Naive thymus-derived CD4-positive, alpha-beta T cell (primary cell): ENCODE measurements at regions not wholly inside any gene's neighbourhood (a gene's known extent, or its start where the extent isn't known, plus 50 kb on each side); places are given as distances from the start of the nearest gene placed in this dataset.

Experiments
- ATAC-seq: fragments of 150-1000 bp; cut with Tn5 transposase; 2 replicates; pipeline ENCODE4 v1.10.0; 2021; ENCODE audit warnings: mild to moderate bottlenecking, moderate library complexity
- CTCF ChIA-PET: fragments of 350-600 bp; sonication (Branson Sonifier 250); formaldehyde crosslinking; loops from one replicate; lab custom pipeline; 2021; ENCODE audit warnings: antibody characterized with exemption; lab: Charles Lee
- POLR2A ChIA-PET: fragments of 350-600 bp; sonication (Branson Sonifier 250); formaldehyde crosslinking; loops from one replicate; lab custom pipeline; 2021; ENCODE audit warnings: antibody characterized with exemption, inconsistent platforms; lab: Charles Lee
- DNase-seq, 9 donors: peaks; one replicate each; pipeline versions ENCODE4 v3.0.0 to v3.0.0-alpha.2; 2020 to 2022; ENCODE audit warnings: mixed read lengths in 1 of 9
- H3K27ac ChIP-seq: one replicate; pipeline ENCODE4 v1.7.0; 2013; ENCODE audit warnings: mild to moderate bottlenecking, low read depth, low read length, moderate library complexity
- H3K27me3 ChIP-seq, 2 donors: one replicate each; pipeline ENCODE4 v1.7.0; 2013; ENCODE audit warnings: low read length in 2 of 2, mild to moderate bottlenecking in 2 of 2, moderate library complexity in 2 of 2; ENCODE audit not compliant: control insufficient read depth in 2 of 2, insufficient read depth in 2 of 2
- H3K36me3 ChIP-seq, 3 experiments: 1 replicate in 2 of 3; 2 replicates in 1 of 3; pipeline ENCODE4 v1.7.0; 2013; ENCODE audit warnings: low read length in 3 of 3, mild to moderate bottlenecking in 3 of 3, moderate library complexity in 1 of 3; ENCODE audit not compliant: insufficient read depth in 3 of 3, control insufficient read depth in 2 of 3
- H3K4me1 ChIP-seq, 2 donors: one replicate each; pipeline ENCODE4 v1.7.0; 2013; ENCODE audit warnings: low read length in 2 of 2, mild to moderate bottlenecking in 2 of 2, moderate library complexity in 1 of 2; ENCODE audit not compliant: control insufficient read depth in 2 of 2, insufficient read depth in 2 of 2
- H3K4me3 ChIP-seq: 2 replicates; pipeline ENCODE4 v1.7.0; 2013; ENCODE audit warnings: mild to moderate bottlenecking, low read length
- H3K9me3 ChIP-seq, 3 experiments: 1 replicate in 2 of 3; 2 replicates in 1 of 3; pipeline ENCODE4 v1.7.0; 2013; ENCODE audit warnings: low read length in 3 of 3; ENCODE audit not compliant: control insufficient read depth in 2 of 3
- H3K27ac Mint-ChIP-seq, 9 donors: one replicate each; pipeline ENCODE4 v1.8.0; 2020 to 2022; ENCODE audit warnings: mixed read lengths in 9 of 9, mild to moderate bottlenecking in 8 of 9, moderate library complexity in 5 of 9, inconsistent platforms in 2 of 9
- H3K27me3 Mint-ChIP-seq, 5 donors: one replicate each; pipeline ENCODE4 v1.8.0; 2021 to 2022; ENCODE audit warnings: mixed read lengths in 5 of 5, mild to moderate bottlenecking in 1 of 5
- H3K36me3 Mint-ChIP-seq, 5 donors: one replicate each; pipeline ENCODE4 v1.8.0; 2020 to 2022; ENCODE audit warnings: mixed read lengths in 5 of 5, mild to moderate bottlenecking in 3 of 5, inconsistent platforms in 1 of 5
- H3K4me1 Mint-ChIP-seq, 7 donors: one replicate each; pipeline ENCODE4 v1.8.0; 2020 to 2022; ENCODE audit warnings: mixed read lengths in 7 of 7, mild to moderate bottlenecking in 3 of 7, inconsistent platforms in 1 of 7
- H3K4me3 Mint-ChIP-seq, 10 donors: one replicate each; pipeline ENCODE4 v1.8.0; 2020 to 2022; ENCODE audit warnings: mild to moderate bottlenecking in 10 of 10, mixed read lengths in 10 of 10, moderate library complexity in 6 of 10, inconsistent platforms in 2 of 10
- H3K9me3 Mint-ChIP-seq, 11 donors: one replicate each; pipeline ENCODE4 v1.8.0; 2020 to 2022; ENCODE audit warnings: mixed read lengths in 11 of 11, mild to moderate bottlenecking in 4 of 11, inconsistent platforms in 1 of 11, moderate library complexity in 1 of 11
- intact Hi-C, 2 donors: fragments of 100-400 bp; cut with micrococcal nuclease; formaldehyde crosslinking; loops; one replicate each; pipeline ENCODE4 v1.15.1; 2023

- Mint-ChIP-seq H3K27ac (no peak overlapping the region), H3K4me3 (no peak overlapping the region), H3K27me3 (peaks cover 0 to 13% (median 0%) of the 10 kb centered on the region in 5 donors), H3K9me3 (peaks cover 0 to 14% (median 4%) of the 10 kb centered on the region in 11 donors), H3K4me1 (no peaks in the 10 kb centered on the region), H3K36me3 (no peaks in the 10 kb centered on the region)
- Histone ChIP-seq H3K9me3 (peaks cover 0 to 3% (median 0%) of the 10 kb centered on the region in 3 experiments), H3K27me3 (no peaks in the 10 kb centered on the region), H3K36me3 (no peaks in the 10 kb centered on the region), H3K27ac (no peak overlapping the region), H3K4me3 (no peak overlapping the region), H3K4me1 (no peaks in the 10 kb centered on the region)
- CTCF ChIA-PET: no interaction called here
- intact Hi-C loops: no loop called here
- DNase-seq (no peak), ATAC-seq (no peak)
- POLR2A ChIA-PET: no interaction called here
Observed at GRCh38 chr22:47647181-47647580, 884.7 kb downstream of the TBC1D22A start.

GRCh38 chr22:47645923-47646322 lies 883.5 kb downstream of the TBC1D22A start:
- Mint-ChIP-seq H3K4me3 (no peak overlapping the region), H3K27ac (no peak overlapping the region), H3K4me1 (no peaks in the 10 kb centered on the region), H3K9me3 (peaks cover 0 to 19% (median 6%) of the 10 kb centered on the region in 11 donors), H3K36me3 (no peaks in the 10 kb centered on the region), H3K27me3 (peaks cover 0 to 5% (median 4%) of the 10 kb centered on the region in 5 donors)
- Histone ChIP-seq H3K27me3 (no peaks in the 10 kb centered on the region), H3K4me1 (no peaks in the 10 kb centered on the region), H3K27ac (no peak overlapping the region), H3K4me3 (no peak overlapping the region), H3K36me3 (no peaks in the 10 kb centered on the region), H3K9me3 (peaks cover 0 to 3% (median 0%) of the 10 kb centered on the region in 3 experiments)
- CTCF ChIA-PET: no interaction called here
- DNase-seq: no peak
- intact Hi-C loops: no loop called here
- no peak for ATAC-seq
- POLR2A ChIA-PET: no interaction called here

DNA sequence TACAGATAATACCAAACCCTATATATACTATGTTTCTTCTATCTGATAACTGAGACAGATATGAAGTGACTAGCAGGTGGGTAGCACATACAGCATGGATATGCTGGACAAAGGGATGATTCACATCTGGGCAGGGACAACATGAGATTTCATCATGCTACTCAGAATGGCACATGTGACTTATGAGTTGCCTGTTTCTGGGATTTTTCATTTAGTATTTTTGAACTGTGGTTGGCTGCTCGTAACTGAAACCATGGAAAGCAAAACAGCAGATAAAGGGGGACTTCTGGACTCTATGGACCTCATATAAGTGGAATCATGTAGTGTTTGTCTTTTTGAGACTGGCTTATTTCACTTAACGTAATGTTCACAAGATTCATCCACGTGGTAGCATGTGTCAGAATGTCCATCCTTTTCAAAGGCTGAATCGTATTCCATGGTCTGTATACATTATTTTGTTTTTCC lies 883.0 kb downstream of the TBC1D22A start:
- no peaks in the 10 kb centered on the region for H3K4me1 ChIP-seq
- no peak overlapping the region for H3K27ac Mint-ChIP-seq
- H3K27ac ChIP-seq: no peak overlapping the region
- no peak overlapping the region for H3K4me3 Mint-ChIP-seq
- POLR2A ChIA-PET: no interaction called here
- no peak for DNase-seq
- no peaks in the 10 kb centered on the region for H3K36me3 Mint-ChIP-seq
- no peaks in the 10 kb centered on the region for H3K4me1 Mint-ChIP-seq
- peaks cover 0 to 19% (median 6%) of the 10 kb centered on the region in 11 donors for H3K9me3 Mint-ChIP-seq
- no peaks in the 10 kb centered on the region for H3K36me3 ChIP-seq
- no peak overlapping the region for H3K4me3 ChIP-seq
- H3K27me3 Mint-ChIP-seq: peaks cover 0 to 5% (median 3%) of the 10 kb centered on the region in 5 donors
- no peaks in the 10 kb centered on the region for H3K27me3 ChIP-seq
- intact Hi-C loops: no loop called here
- peaks cover 0 to 3% (median 0%) of the 10 kb centered on the region in 3 experiments for H3K9me3 ChIP-seq
- ATAC-seq: no peak
- CTCF ChIA-PET: no interaction called here

DNA sequence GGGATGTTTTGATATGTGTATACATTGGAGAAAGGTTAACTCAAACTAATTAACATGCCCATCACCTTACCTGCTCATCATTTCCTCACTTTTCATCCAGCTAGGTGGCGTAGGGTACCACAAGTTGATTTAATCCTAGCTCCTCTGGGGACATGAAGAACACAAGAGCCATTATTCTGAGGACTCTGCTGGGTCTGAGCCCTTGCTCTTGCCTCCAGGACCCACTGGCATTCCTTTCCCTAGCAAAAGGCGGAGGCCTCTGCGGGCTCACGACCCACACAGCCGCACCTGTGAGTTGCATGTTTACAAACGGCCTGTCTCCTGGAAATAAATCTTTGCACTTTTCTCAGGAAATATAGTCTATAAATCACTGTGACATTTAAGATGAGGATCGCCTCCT lies 871.9 kb downstream of the TBC1D22A start:
- POLR2A ChIA-PET: no interaction called here
- DNase-seq: no peak

DNA sequence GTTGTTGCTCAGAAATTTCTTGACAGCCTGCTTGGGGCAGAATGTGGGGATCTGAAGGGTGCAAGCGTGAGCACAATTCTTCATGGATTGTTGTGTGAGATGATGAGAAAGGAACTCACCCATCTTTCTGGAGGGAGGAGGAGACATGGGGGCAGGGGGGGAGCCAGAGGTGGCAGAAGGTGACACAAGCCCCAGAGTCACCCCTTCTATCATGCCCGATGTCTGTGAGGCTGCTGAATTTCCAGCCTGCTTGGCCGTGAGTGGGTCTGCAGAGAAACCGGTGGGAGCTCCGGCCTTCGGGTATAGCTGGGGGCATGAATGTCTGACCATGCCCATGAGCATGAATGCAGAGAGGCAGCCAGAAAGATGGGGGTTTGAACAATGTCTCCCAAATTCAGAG lies 870.7 kb downstream of the TBC1D22A start:
- H3K27me3 Mint-ChIP-seq: peaks cover 0 to 46% (median 28%) of the 10 kb centered on the region in 5 donors
- no peak overlapping the region for H3K4me3 Mint-ChIP-seq
- no peaks in the 10 kb centered on the region for H3K27me3 ChIP-seq
- CTCF ChIA-PET: no interaction called here
- H3K36me3 ChIP-seq: no peaks in the 10 kb centered on the region
- H3K4me3 ChIP-seq: no peak overlapping the region
- DNase-seq (no peak), ATAC-seq (no peak)
- no peak overlapping the region for H3K27ac ChIP-seq
- intact Hi-C loops: no loop called here
- peaks cover 4 to 33% (median 9%) of the 10 kb centered on the region in 11 donors for H3K9me3 Mint-ChIP-seq
- peaks cover 0 to 6% (median 0%) of the 10 kb centered on the region in 3 experiments for H3K9me3 ChIP-seq
- POLR2A ChIA-PET: no interaction called here
- H3K4me1 Mint-ChIP-seq: peaks cover 0 to 2% (median 0%) of the 10 kb centered on the region in 7 donors
- peaks cover 0 to 6% (median 3%) of the 10 kb centered on the region in 5 donors for H3K36me3 Mint-ChIP-seq
- no peaks in the 10 kb centered on the region for H3K4me1 ChIP-seq
- H3K27ac Mint-ChIP-seq: no peak overlapping the region

More for the DNA sequence above, 871.9 kb downstream of the TBC1D22A start:
- H3K4me1 ChIP-seq: no peaks in the 10 kb centered on the region
- no peak overlapping the region for H3K4me3 ChIP-seq
- ATAC-seq: no peak
- H3K4me1 Mint-ChIP-seq: peaks cover 0 to 2% (median 0%) of the 10 kb centered on the region in 7 donors
- CTCF ChIA-PET: no interaction called here
- peaks cover 0 to 58% (median 29%) of the 10 kb centered on the region in 5 donors for H3K27me3 Mint-ChIP-seq
- intact Hi-C loops: no loop called here
- H3K27me3 ChIP-seq: no peaks in the 10 kb centered on the region
- no peak overlapping the region for H3K27ac Mint-ChIP-seq
- no peaks in the 10 kb centered on the region for H3K36me3 ChIP-seq
- no peak overlapping the region for H3K27ac ChIP-seq
- H3K9me3 ChIP-seq: peaks cover 0 to 6% (median 0%) of the 10 kb centered on the region in 3 experiments
- peaks cover 0 to 6% (median 3%) of the 10 kb centered on the region in 5 donors for H3K36me3 Mint-ChIP-seq
- no peak overlapping the region for H3K4me3 Mint-ChIP-seq
- peaks cover 4 to 42% (median 16%) of the 10 kb centered on the region in 11 donors for H3K9me3 Mint-ChIP-seq

DNA sequence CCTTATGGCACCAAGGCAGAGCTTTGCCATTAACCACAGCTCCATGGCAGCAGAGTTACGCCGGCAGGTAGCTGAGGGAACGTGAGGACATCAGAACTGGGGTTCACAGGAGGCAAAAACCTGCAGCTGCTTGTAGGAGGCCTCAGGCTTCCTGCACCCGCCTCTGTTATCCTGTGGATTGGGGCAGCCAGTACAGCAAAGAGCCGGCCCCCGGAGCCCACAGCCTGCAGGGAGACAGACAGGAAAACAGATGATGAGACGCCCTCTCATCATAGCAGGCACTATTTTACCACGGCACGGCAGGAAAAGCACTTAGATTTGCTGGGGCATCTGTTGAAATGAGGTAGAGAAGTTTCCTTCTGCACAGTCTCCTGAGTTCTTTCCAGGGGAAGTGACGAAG lies 870.3 kb downstream of the TBC1D22A start:
- no peak overlapping the region for H3K27ac Mint-ChIP-seq
- H3K27me3 Mint-ChIP-seq: peaks cover 0 to 41% (median 23%) of the 10 kb centered on the region in 5 donors
- H3K36me3 Mint-ChIP-seq: peaks cover 0 to 6% (median 3%) of the 10 kb centered on the region in 5 donors
- Histone ChIP-seq H3K4me1 (no peaks in the 10 kb centered on the region), H3K4me3 (no peak overlapping the region), H3K9me3 (peaks cover 0 to 6% (median 0%) of the 10 kb centered on the region in 3 experiments), H3K36me3 (no peaks in the 10 kb centered on the region), H3K27me3 (no peaks in the 10 kb centered on the region), H3K27ac (no peak overlapping the region)
- CTCF ChIA-PET: no interaction called here
- DNase-seq (no peak), ATAC-seq (no peak)
- peaks cover 4 to 29% (median 9%) of the 10 kb centered on the region in 11 donors for H3K9me3 Mint-ChIP-seq
- H3K4me3 Mint-ChIP-seq: no peak overlapping the region
- intact Hi-C loops: no loop called here
- POLR2A ChIA-PET: no interaction called here
- peaks cover 0 to 2% (median 0%) of the 10 kb centered on the region in 7 donors for H3K4me1 Mint-ChIP-seq

- Histone ChIP-seq H3K27me3 (no peaks in the 10 kb centered on the region), H3K4me3 (no peak overlapping the region), H3K36me3 (no peaks in the 10 kb centered on the region), H3K9me3 (no peaks in the 10 kb centered on the region), H3K4me1 (no peaks in the 10 kb centered on the region), H3K27ac (no peak overlapping the region)
- intact Hi-C loops: no loop called here
- no peak for ATAC-seq
- H3K36me3 Mint-ChIP-seq: no peaks in the 10 kb centered on the region
- H3K9me3 Mint-ChIP-seq: peaks cover 0 to 18% (median 4%) of the 10 kb centered on the region in 11 donors
- H3K4me3 Mint-ChIP-seq: no peak overlapping the region
- ChIA-PET CTCF (no interaction called here), POLR2A (no interaction called here)
- peaks cover 0 to 2% (median 0%) of the 10 kb centered on the region in 7 donors for H3K4me1 Mint-ChIP-seq
- no peak overlapping the region for H3K27ac Mint-ChIP-seq
- peaks cover 0 to 32% (median 14%) of the 10 kb centered on the region in 5 donors for H3K27me3 Mint-ChIP-seq
- DNase-seq: no peak
Observed at GRCh38 chr22:47631571-47632102, 869.2 kb downstream of the TBC1D22A start.
